ENCODE measurements at regions not wholly inside any gene's neighbourhood (a gene's known extent, or its start where the extent isn't known, plus 50 kb on each side); places are given as distances from the start of the nearest gene placed in this dataset.

GRCh38 chr14:22311636-22312035 lies 277.4 kb downstream of the DAD1 start:
- Histone ChIP-seq H4K20me1 (ENCODE audit: insufficient read depth, low read length) (no peaks in the 10 kb centered on the region), H4K5ac (ENCODE audit: low read depth, low read length) (no peak overlapping the region), H3K9me3 (ENCODE audit: control insufficient read depth, insufficient read depth, low read length) (no peaks in the 10 kb centered on the region), H3K4me1 (ENCODE audit: control insufficient read depth, insufficient read depth, low read length) (no peaks in the 10 kb centered on the region), H4K91ac (ENCODE audit: insufficient read depth, low read depth, low read length) (no peak overlapping the region), H2BK120ac (ENCODE audit: low read depth, low read length) (no peak overlapping the region), H3K4me2 (ENCODE audit: low read depth, low read length) (no peak overlapping the region), H2AK5ac (ENCODE audit: low read depth, low read length) (no peak overlapping the region), H3K56ac (ENCODE audit: extremely low read depth, insufficient read depth, low read length) (no peak overlapping the region), H3K9ac (ENCODE audit: low read depth, low read length) (no peak overlapping the region), H2BK20ac (ENCODE audit: low read depth, low read length) (no peak overlapping the region), H3K4me3 (ENCODE audit: insufficient read depth, low read depth, low read length) (no peak overlapping the region), H2AK9ac (replicated peaks; ENCODE audit: low read depth, low read length, poor library complexity) (no peak overlapping the region), H3K79me1 (ENCODE audit: low read depth in 1 of 2, low read length in 2 of 2) (no peaks in the 10 kb centered on the region), H3K18ac (ENCODE audit: low read depth, low read length) (no peak overlapping the region), H2BK5ac (ENCODE audit: low read depth, low read length, poor library complexity, severe bottlenecking) (no peak overlapping the region), H3K27me3 (ENCODE audit: control insufficient read depth, insufficient read depth, low read length) (no peaks in the 10 kb centered on the region), H3K36me3 (ENCODE audit: control insufficient read depth, insufficient read depth, low read length) (no peaks in the 10 kb centered on the region), H3K14ac (replicated peaks; ENCODE audit: low read depth, low read length) (no peak overlapping the region), H3K27ac (ENCODE audit: insufficient read depth, low read length) (no peak overlapping the region), H3K23ac (ENCODE audit: low read depth, low read length) (no peak overlapping the region), H4K8ac (ENCODE audit: low read depth in 2 of 2, low read length in 2 of 2) (no peak overlapping the region), H2BK15ac (ENCODE audit: low read depth, low read length) (no peak overlapping the region), H2AFZ (replicated peaks; ENCODE audit: low read length, poor library complexity) (no peak overlapping the region), H3K9me1 (ENCODE audit: insufficient read depth, low read length) (no peaks in the 10 kb centered on the region), H3K4ac (ENCODE audit: low read depth, low read length) (no peak overlapping the region)
- no CpG with 5 or more reads among the region's 1 CpG for WGBS, 2 experiments (ENCODE audit: extremely low coverage in 2 of 2, insufficient read length in 1 of 2)
- no peak for TF ChIP-seq BHLHE40 (IDR thresholded peaks at IDR 0.05; ENCODE audit: low read depth, low read length)
- TF ChIP-seq CHD1 (IDR thresholded peaks at IDR 0.05; ENCODE audit: low read depth, low read length): no peak
- TF ChIP-seq MXI1 (IDR thresholded peaks at IDR 0.05; ENCODE audit: borderline replicate concordance, low read depth, low read length): no peak
- TF ChIP-seq CEBPB (IDR thresholded peaks at IDR 0.05; ENCODE audit: low read depth, low read length): no peak
- no peak for TF ChIP-seq SMC3 (IDR thresholded peaks at IDR 0.05; ENCODE audit: low read depth, low read length)
- no peak for TF ChIP-seq ELK1 (IDR thresholded peaks at IDR 0.05; ENCODE audit: borderline replicate concordance, low read depth, low read length)
- TF ChIP-seq RCOR1 (IDR thresholded peaks at IDR 0.05; ENCODE audit: insufficient replicate concordance, low read length): no peak
- TF ChIP-seq FOS (IDR thresholded peaks at IDR 0.05; ENCODE audit: low read depth, low read length): no peak
- TF ChIP-seq CTCF (conservative IDR thresholded peaks at IDR 0.05; ENCODE audit: low read depth, low read length): no peak
- no peak for TF ChIP-seq RAD21 (IDR thresholded peaks at IDR 0.05; ENCODE audit: low read length)
- no TSS peak for BruUV-seq (replicated peaks)
- DNase-seq (no peak), ATAC-seq (ENCODE audit: low read depth) (no peak)
- dilution Hi-C loops (cut with HindIII; ENCODE audit: low sequenced_read_pairs, unreplicated experiment): no loop called here
- ChIA-PET CTCF (no interaction called here), POLR2A (ENCODE audit: unreplicated experiment) (no interaction called here)
- intact Hi-C loops (cut with micrococcal nuclease): loop anchor here (5.0 to 10.0 kb wide), 3 partner anchors 89 to 243 kb away; no protein-coding TSS in a partner anchor
- in situ Hi-C loops (cut with MboI; ENCODE audit: low sequenced_read_pairs): no loop called here

Measured in IMR-90 (cell line).